Skeletal muscle satellite cell (primary cell): ENCODE measurements at regions not wholly inside any gene's neighbourhood (a gene's known extent, or its start where the extent isn't known, plus 50 kb on each side); places are given as distances from the start of the nearest gene placed in this dataset.

Source experiments
- H3K27me3 ChIP-seq: 2 replicates; pipeline ENCODE4 v1.7.0; 2013; ENCODE audit warnings: low read length; ENCODE audit not compliant: control insufficient read depth, insufficient read depth
- H3K36me3 ChIP-seq: 2 replicates; pipeline ENCODE4 v1.7.0; 2013; ENCODE audit warnings: mild to moderate bottlenecking, control low read depth, low read length; ENCODE audit not compliant: insufficient read depth
- H3K4me1 ChIP-seq: 2 replicates; pipeline ENCODE4 v1.7.0; 2013; ENCODE audit warnings: low read length; ENCODE audit not compliant: control insufficient read depth, insufficient read depth
- H3K4me2 ChIP-seq: 2 replicates; pipeline ENCODE4 v1.7.0; 2013; ENCODE audit warnings: mild to moderate bottlenecking, low read length
- H3K4me3 ChIP-seq: 2 replicates; pipeline ENCODE4 v1.7.0; 2013; ENCODE audit warnings: low read length
- H3K9ac ChIP-seq: 2 replicates; pipeline ENCODE4 v1.7.0; 2013; ENCODE audit warnings: mild to moderate bottlenecking, low read depth, low read length, moderate library complexity
- H3K9me3 ChIP-seq: replicated peaks from 2 replicates; pipeline ENCODE4 v1.7.0; 2013; ENCODE audit warnings: mild to moderate bottlenecking, control low read depth, low read length

DNA sequence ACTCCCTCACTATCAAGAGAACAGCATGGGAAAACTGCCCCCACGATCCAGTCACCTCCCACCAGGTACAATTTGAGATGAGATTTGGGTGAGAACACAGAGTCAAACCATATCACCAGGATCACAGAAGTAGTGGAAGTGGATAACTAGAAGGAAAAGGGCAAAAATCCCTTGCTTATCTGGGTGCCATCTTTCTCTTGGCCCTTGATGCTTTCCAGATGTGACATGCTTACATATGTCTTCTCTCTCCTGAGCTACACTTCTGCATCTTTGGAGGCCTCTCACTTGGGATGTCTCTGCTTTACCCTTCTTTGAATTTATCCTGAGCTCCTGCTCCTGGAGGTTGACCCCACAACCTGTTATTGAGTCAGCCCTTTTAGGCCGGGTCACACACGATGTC is 57.6 kb upstream of the APOBEC4 start:
- Histone ChIP-seq H3K9me3 (no peaks in the 10 kb centered on the region), H3K27me3 (no peaks in the 10 kb centered on the region), H3K9ac (no peak overlapping the region), H3K4me1 (peaks cover 3% of the 10 kb centered on the region), H3K36me3 (no peaks in the 10 kb centered on the region), H3K4me2 (no peak overlapping the region), H3K4me3 (no peak overlapping the region)

DNA sequence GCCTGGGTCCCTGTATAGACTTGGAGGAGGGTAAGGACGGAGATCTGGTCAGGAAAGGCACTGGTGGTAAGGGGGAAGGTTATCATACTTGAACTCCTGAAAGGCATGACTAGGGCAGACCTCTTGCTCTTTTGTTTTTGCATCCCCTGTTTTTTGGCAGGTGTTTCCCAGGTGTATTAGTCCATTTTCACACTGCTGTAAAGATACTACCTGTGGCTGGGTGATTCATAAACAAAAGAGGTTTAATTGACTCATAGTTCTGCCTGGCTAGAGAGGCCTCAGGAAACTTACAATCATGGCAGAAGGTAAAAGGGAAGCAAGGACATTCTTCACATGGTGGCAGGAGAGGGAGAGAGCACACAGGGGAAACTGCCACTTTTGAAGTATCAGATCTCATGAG is 57.2 kb upstream of the APOBEC4 start:
- Histone ChIP-seq H3K9me3 (no peaks in the 10 kb centered on the region), H3K4me3 (no peak overlapping the region), H3K9ac (no peak overlapping the region), H3K4me2 (no peak overlapping the region), H3K4me1 (peaks cover 3% of the 10 kb centered on the region), H3K36me3 (no peaks in the 10 kb centered on the region), H3K27me3 (no peaks in the 10 kb centered on the region)

DNA sequence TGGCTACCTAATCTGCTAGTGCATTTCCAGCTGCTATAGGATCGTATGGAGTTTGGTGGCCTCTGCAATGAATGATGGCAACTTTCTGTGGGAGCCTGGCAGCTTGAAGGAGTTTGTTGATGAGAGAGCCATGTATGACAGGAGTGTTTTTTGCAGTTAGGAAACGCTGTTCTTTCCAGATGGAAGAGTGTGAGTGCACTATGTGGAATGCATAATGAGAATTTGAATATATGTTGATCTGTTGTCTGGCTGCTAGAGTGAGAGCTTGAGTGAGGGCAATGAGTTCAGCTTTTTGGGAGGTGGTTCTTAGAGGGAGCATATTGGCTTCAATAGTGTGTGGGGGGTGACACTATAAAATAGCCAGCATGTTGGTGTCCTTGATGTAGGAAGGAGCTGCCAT is 51.0 kb upstream of the APOBEC4 start:
- Histone ChIP-seq H3K9ac (no peak overlapping the region), H3K9me3 (no peaks in the 10 kb centered on the region), H3K4me3 (no peak overlapping the region), H3K4me1 (peaks cover 6% of the 10 kb centered on the region), H3K4me2 (no peak overlapping the region), H3K36me3 (no peaks in the 10 kb centered on the region), H3K27me3 (no peaks in the 10 kb centered on the region)
